ENCODE measurements at regions not wholly inside any gene's neighbourhood (a gene's known extent, or its start where the extent isn't known, plus 50 kb on each side); places are given as distances from the start of the nearest gene placed in this dataset.

- Histone ChIP-seq H3K9me3 (no peaks in the 10 kb centered on the region), H3K27me3 (peaks cover 0 to 10% (median 4%) of the 10 kb centered on the region in 7 donors), H3K4me3 (no peak overlapping the region), H3K4me1 (peaks cover 0 to 6% (median 0%) of the 10 kb centered on the region in 9 donors), H3K27ac (no peak overlapping the region), H3K36me3 (no peaks in the 10 kb centered on the region)
- 74 to 85% methylated on average over 3 of the region's 3 CpGs for WGBS, 2 donors
- ATAC-seq (no peak), DNase-seq (no peak)
- TF ChIP-seq CTCF (IDR thresholded peaks at IDR 0.05), result no peak
- intact Hi-C loops (cut with DNase I), result no loop called here
Observed at GRCh38 chr6:149135809-149136208, 181.7 kb upstream of the TAB2 start.

GRCh38 chr6:149136273-149136912 lies 181.1 kb upstream of the TAB2 start:
- H3K9me3 ChIP-seq, result no peaks in the 10 kb centered on the region
- no peak for TF ChIP-seq CTCF (IDR thresholded peaks at IDR 0.05)
- WGBS, 2 donors, result 64 to 95% methylated on average over 5 of the region's 5 CpGs
- no peak overlapping the region for H3K4me3 ChIP-seq
- ATAC-seq (no peak), DNase-seq (no peak)
- H3K4me1 ChIP-seq, result peaks cover 0 to 6% (median 0%) of the 10 kb centered on the region in 9 donors
- no peak overlapping the region for H3K27ac ChIP-seq
- no peaks in the 10 kb centered on the region for H3K36me3 ChIP-seq
- peaks cover 0 to 10% (median 4%) of the 10 kb centered on the region in 7 donors for H3K27me3 ChIP-seq
- intact Hi-C loops (cut with DNase I), result no loop called here

- DNase-seq, result no peak
- Histone ChIP-seq H3K4me1 (peaks cover 0 to 6% (median 0%) of the 10 kb centered on the region in 9 donors), H3K9me3 (no peaks in the 10 kb centered on the region), H3K27me3 (peaks cover 0 to 10% (median 3%) of the 10 kb centered on the region in 7 donors), H3K27ac (no peak overlapping the region), H3K36me3 (no peaks in the 10 kb centered on the region), H3K4me3 (no peak overlapping the region)
- no peak for ATAC-seq
- WGBS, 2 donors, result 88 to 91% methylated on average over 2 of the region's 2 CpGs
- no peak for TF ChIP-seq CTCF (IDR thresholded peaks at IDR 0.05)
- intact Hi-C loops (cut with DNase I), result no loop called here
Observed at GRCh38 chr6:149136913-149137286, 180.6 kb upstream of the TAB2 start.

- peaks cover 0 to 3% (median 0%) of the 10 kb centered on the region in 11 donors for H3K9me3 ChIP-seq
- WGBS, 2 donors, result 72 to 77% methylated on average over 4 of the region's 4 CpGs
- H3K27ac ChIP-seq, result peak overlapping the region in 1 of 10 donors; percentile 30
- H3K4me3 ChIP-seq, result no peak overlapping the region
- DNase-seq (no peak), ATAC-seq (peak in 2 of 8 donors; percentile 19 to 23)
- TF ChIP-seq CTCF (IDR thresholded peaks at IDR 0.05), result no peak
- no peaks in the 10 kb centered on the region for H3K36me3 ChIP-seq
- peaks cover 0 to 6% (median 0%) of the 10 kb centered on the region in 9 donors for H3K4me1 ChIP-seq
- intact Hi-C loops (cut with DNase I), result no loop called here
- peaks cover 0 to 10% (median 3%) of the 10 kb centered on the region in 7 donors for H3K27me3 ChIP-seq
Observed at GRCh38 chr6:149137594-149137993, 179.9 kb upstream of the TAB2 start.

All from heart right ventricle (tissue), 16 donors.